ENCODE measurements at regions not wholly inside any gene's neighbourhood (a gene's known extent, or its start where the extent isn't known, plus 50 kb on each side); places are given as distances from the start of the nearest gene placed in this dataset.

DNA sequence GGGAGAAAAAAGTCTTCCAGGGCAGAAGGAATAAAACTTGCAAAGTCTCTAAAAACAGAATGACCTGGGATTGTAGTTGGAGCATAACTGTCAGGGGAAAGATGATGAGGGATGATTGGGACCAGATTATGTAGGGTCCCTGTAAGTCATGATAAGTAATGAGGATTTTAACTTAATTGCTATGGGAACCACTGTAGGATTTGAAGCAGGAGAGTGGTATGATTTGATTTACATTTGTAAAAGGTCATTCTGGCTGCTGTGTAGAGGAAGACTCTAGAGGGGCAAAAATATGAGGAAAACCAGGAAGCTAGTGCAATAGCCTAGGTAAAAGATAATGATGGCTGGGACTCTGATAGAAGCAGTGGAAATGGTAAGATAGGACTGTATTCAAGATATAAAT lies 900.2 kb downstream of the DIAPH3 start:
- Mint-ChIP-seq H3K27me3 (ENCODE audit: low read depth) (no peaks in the 10 kb centered on the region), H3K4me3 (no peak overlapping the region), H3K4me1 (peaks cover 20 to 21% of the 10 kb centered on the region in 2 experiments), H3K36me3 (ENCODE audit: insufficient read depth in 1 of 3, low read depth in 3 of 3) (no peaks in the 10 kb centered on the region), H3K9me3 (no peaks in the 10 kb centered on the region), H3K27ac (no peak overlapping the region)
- Histone ChIP-seq H3K4me2 (ENCODE audit: insufficient read depth, insufficient read length, low read length) (no peak overlapping the region), H4K20me1 (ENCODE audit: control insufficient read depth, insufficient read depth, insufficient read length) (no peaks in the 10 kb centered on the region), H3K56ac (ENCODE audit: insufficient read length, low read depth, low read length) (no peak overlapping the region), H3K79me2 (ENCODE audit: insufficient read depth, low read length) (no peaks in the 10 kb centered on the region), H2BK5ac (ENCODE audit: insufficient read length, low read length) (no peak overlapping the region), H2BK120ac (ENCODE audit: low read depth, low read length, poor library complexity, severe bottlenecking) (no peak overlapping the region), H3K9ac (ENCODE audit: extremely low read depth, insufficient read length, low read length) (no peak overlapping the region), H3K9me3 (ENCODE audit: control insufficient read depth, low read depth, low read length) (no peaks in the 10 kb centered on the region), H3T11ph (ENCODE audit: low read length) (no peak overlapping the region), H2AK5ac (ENCODE audit: insufficient read length, low read length) (no peak overlapping the region), H2BK20ac (ENCODE audit: low read depth, low read length, poor library complexity, severe bottlenecking) (no peak overlapping the region), H3K79me1 (ENCODE audit: insufficient read depth, low read depth, low read length, poor library complexity, severe bottlenecking) (no peaks in the 10 kb centered on the region), H2AFZ (ENCODE audit: low read length) (no peak overlapping the region), H3K4me1 (ENCODE audit: insufficient read depth, low read length) (no peaks in the 10 kb centered on the region), H3K27me3 (ENCODE audit: insufficient read depth, low read length) (no peaks in the 10 kb centered on the region), H2BK12ac (ENCODE audit: insufficient read length, low read depth, low read length) (no peak overlapping the region), H4K8ac (replicated peaks; ENCODE audit: insufficient read length, low read depth, low read length) (no peak overlapping the region), H3K18ac (ENCODE audit: insufficient read length, low read depth, low read length) (no peak overlapping the region), H3K23ac (ENCODE audit: insufficient read length, low read depth, low read length) (no peak overlapping the region), H3K4ac (ENCODE audit: low read depth, low read length) (no peak overlapping the region), H4K91ac (ENCODE audit: insufficient read length, low read depth, low read length) (no peak overlapping the region), H3K14ac (ENCODE audit: insufficient read depth, low read length) (no peak overlapping the region), H4K5ac (ENCODE audit: insufficient read length, low read depth, low read length) (no peak overlapping the region), H3K27ac (ENCODE audit: insufficient read length, low read depth, low read length) (no peak overlapping the region), H3K23me2 (ENCODE audit: insufficient read length, low read depth, low read length, poor library complexity, severe bottlenecking) (no peaks in the 10 kb centered on the region), H2BK15ac (ENCODE audit: low read depth, low read length) (no peak overlapping the region)
- TF ChIP-seq, protein P1, sequence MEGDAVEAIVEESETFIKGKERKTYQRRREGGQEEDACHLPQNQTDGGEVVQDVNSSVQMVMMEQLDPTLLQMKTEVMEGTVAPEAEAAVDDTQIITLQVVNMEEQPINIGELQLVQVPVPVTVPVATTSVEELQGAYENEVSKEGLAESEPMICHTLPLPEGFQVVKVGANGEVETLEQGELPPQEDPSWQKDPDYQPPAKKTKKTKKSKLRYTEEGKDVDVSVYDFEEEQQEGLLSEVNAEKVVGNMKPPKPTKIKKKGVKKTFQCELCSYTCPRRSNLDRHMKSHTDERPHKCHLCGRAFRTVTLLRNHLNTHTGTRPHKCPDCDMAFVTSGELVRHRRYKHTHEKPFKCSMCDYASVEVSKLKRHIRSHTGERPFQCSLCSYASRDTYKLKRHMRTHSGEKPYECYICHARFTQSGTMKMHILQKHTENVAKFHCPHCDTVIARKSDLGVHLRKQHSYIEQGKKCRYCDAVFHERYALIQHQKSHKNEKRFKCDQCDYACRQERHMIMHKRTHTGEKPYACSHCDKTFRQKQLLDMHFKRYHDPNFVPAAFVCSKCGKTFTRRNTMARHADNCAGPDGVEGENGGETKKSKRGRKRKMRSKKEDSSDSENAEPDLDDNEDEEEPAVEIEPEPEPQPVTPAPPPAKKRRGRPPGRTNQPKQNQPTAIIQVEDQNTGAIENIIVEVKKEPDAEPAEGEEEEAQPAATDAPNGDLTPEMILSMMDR (conservative IDR thresholded peaks at IDR 0.05): no peak
- DNase-seq: no peak
